ENCODE measurements at regions not wholly inside any gene's neighbourhood (a gene's known extent, or its start where the extent isn't known, plus 50 kb on each side); places are given as distances from the start of the nearest gene placed in this dataset.
"Not testable (repeated sequence)": the region's sequence is repeated elsewhere in the genome, so short reads cannot be mapped to it uniquely, and the experiment has no call there.

GRCh38 chr1:66424530-66424929 lies 109.4 kb upstream of the SGIP1 start:
- not testable (repeated sequence) for DNase-seq

- no peak for DNase-seq
These were observed 107.6 kb upstream of the SGIP1 start for GRCh38 chr1:66426239-66426853.

GRCh38 chr1:66430815-66431214 lies 103.1 kb upstream of the SGIP1 start:
- not testable (repeated sequence) for DNase-seq

GRCh38 chr1:66431999-66432398 lies 102.0 kb upstream of the SGIP1 start:
- no peak for DNase-seq

- DNase-seq = no peak
These were observed 100.3 kb upstream of the SGIP1 start for GRCh38 chr1:66433611-66434010.

- no peak for DNase-seq
These were observed 99.9 kb upstream of the SGIP1 start for GRCh38 chr1:66434096-66434495.

- no peak for DNase-seq
These were observed 98.4 kb upstream of the SGIP1 start for GRCh38 chr1:66435541-66435940.

- peak; percentile 87 for DNase-seq
These were observed 97.4 kb upstream of the SGIP1 start for GRCh38 chr1:66436378-66437135.

GRCh38 chr1:66437136-66437401 lies 96.9 kb upstream of the SGIP1 start:
- no peak for DNase-seq

GRCh38 chr1:66438062-66438461 lies 95.9 kb upstream of the SGIP1 start:
- DNase-seq = no peak

- no peak for DNase-seq
These were observed 95.5 kb upstream of the SGIP1 start for GRCh38 chr1:66438501-66438900.

GRCh38 chr1:66439031-66439740 lies 94.8 kb upstream of the SGIP1 start:
- peak; percentile 58 for DNase-seq

GRCh38 chr1:66443793-66444192 lies 90.2 kb upstream of the SGIP1 start:
- no peak for DNase-seq

- no peak for DNase-seq
These were observed 89.3 kb upstream of the SGIP1 start for GRCh38 chr1:66444438-66445265.

GRCh38 chr1:66445492-66446181 lies 88.3 kb upstream of the SGIP1 start:
- peak; percentile 79 for DNase-seq

GRCh38 chr1:66446261-66447001 lies 87.5 kb upstream of the SGIP1 start:
- peak; percentile 84 for DNase-seq

- DNase-seq = no peak
These were observed 83.9 kb upstream of the SGIP1 start for GRCh38 chr1:66450043-66450514.

GRCh38 chr1:66450847-66451246 lies 83.1 kb upstream of the SGIP1 start:
- no peak for DNase-seq

GRCh38 chr1:66452162-66452561 lies 81.8 kb upstream of the SGIP1 start:
- DNase-seq = no peak

GRCh38 chr1:66452982-66453381 lies 81.0 kb upstream of the SGIP1 start:
- DNase-seq = no peak

- no peak for DNase-seq
These were observed 78.5 kb upstream of the SGIP1 start for GRCh38 chr1:66455446-66455845.

GRCh38 chr1:66460776-66461175 lies 73.2 kb upstream of the SGIP1 start:
- no peak for DNase-seq

All from activated CD4-positive, alpha-beta T cell treated with anti-CD3 and anti-CD28 coated beads, Interleukin-2, Interleukin-6, amounts not matched to agents 100 ng/mL and 50 ng/mL, durations not matched to agents 16 hours and 8 hours (primary cell).